ENCODE measurements at regions not wholly inside any gene's neighbourhood (a gene's known extent, or its start where the extent isn't known, plus 50 kb on each side); places are given as distances from the start of the nearest gene placed in this dataset.

GRCh38 chr21:28345934-28346333 is 646.7 kb downstream of the LTN1 start:
- DNase-seq (ENCODE audit: low spot score): no peak
- H3K27me3 Mint-ChIP-seq (ENCODE audit: low read depth): no peaks in the 10 kb centered on the region
- no peak for ATAC-seq
- peaks cover 5% of the 10 kb centered on the region for H3K9me3 Mint-ChIP-seq
- H3K4me1 Mint-ChIP-seq: no peaks in the 10 kb centered on the region
- CTCF ChIA-PET: no interaction called here
- H3K4me3 Mint-ChIP-seq: no peak overlapping the region
- TF ChIP-seq USF1 (CRISPR knock-in tag; IDR thresholded peaks at IDR 0.05) (no peak), ERG (CRISPR knock-in tag; IDR thresholded peaks at IDR 0.05) (no peak)
- H3K27ac Mint-ChIP-seq: no peak overlapping the region
- POLR2A ChIA-PET: no interaction called here
- H3K36me3 Mint-ChIP-seq: no peaks in the 10 kb centered on the region

GRCh38 chr21:28344985-28345384 is 647.7 kb downstream of the LTN1 start:
- Mint-ChIP-seq H3K9me3 (peaks cover 5% of the 10 kb centered on the region), H3K4me1 (no peaks in the 10 kb centered on the region), H3K27me3 (ENCODE audit: low read depth) (no peaks in the 10 kb centered on the region), H3K4me3 (no peak overlapping the region), H3K27ac (no peak overlapping the region), H3K36me3 (no peaks in the 10 kb centered on the region)
- no peak for DNase-seq (ENCODE audit: low spot score)
- CTCF ChIA-PET: no interaction called here
- ATAC-seq: no peak
- no peak for TF ChIP-seq ATF1 (CRISPR knock-in tag; IDR thresholded peaks at IDR 0.05)
- no peak for TF ChIP-seq ATF3 (CRISPR knock-in tag; conservative IDR thresholded peaks at IDR 0.05)
- TF ChIP-seq SMAD3 (CRISPR knock-in tag; IDR thresholded peaks at IDR 0.05; ENCODE audit: borderline replicate concordance): no peak
- no peak for TF ChIP-seq GTF2I (CRISPR knock-in tag; conservative IDR thresholded peaks at IDR 0.05)
- no peak for TF ChIP-seq ZBTB43 (CRISPR knock-in tag; IDR thresholded peaks at IDR 0.05)
- TF ChIP-seq ZMAT4 (CRISPR knock-in tag; IDR thresholded peaks at IDR 0.05): no peak
- TF ChIP-seq CTCF (IDR thresholded peaks at IDR 0.05): no peak
- no peak for TF ChIP-seq MAX (CRISPR knock-in tag; IDR thresholded peaks at IDR 0.05)
- TF ChIP-seq ZNF416 (CRISPR knock-in tag; IDR thresholded peaks at IDR 0.05): no peak
- no peak for TF ChIP-seq CBFB (CRISPR knock-in tag; IDR thresholded peaks at IDR 0.05; ENCODE audit: low read depth)
- no peak for TF ChIP-seq STAT6 (CRISPR knock-in tag; conservative IDR thresholded peaks at IDR 0.05; ENCODE audit: low read depth)
- TF ChIP-seq FOXJ3 (CRISPR knock-in tag; IDR thresholded peaks at IDR 0.05; ENCODE audit: borderline replicate concordance): no peak
- no peak for TF ChIP-seq E2F4 (CRISPR knock-in tag; IDR thresholded peaks at IDR 0.05; ENCODE audit: borderline replicate concordance, low read depth)
- no peak for TF ChIP-seq USF2 (CRISPR knock-in tag; IDR thresholded peaks at IDR 0.05)
- TF ChIP-seq IRF2 (CRISPR knock-in tag; IDR thresholded peaks at IDR 0.05; ENCODE audit: borderline replicate concordance, low read depth): no peak
- TF ChIP-seq NFYB (CRISPR knock-in tag; conservative IDR thresholded peaks at IDR 0.05; ENCODE audit: low read depth): no peak
- TF ChIP-seq ZNF138 (CRISPR knock-in tag; conservative IDR thresholded peaks at IDR 0.05): no peak
- no peak for TF ChIP-seq MLX (CRISPR knock-in tag; IDR thresholded peaks at IDR 0.05)
- no peak for TF ChIP-seq RORB (CRISPR knock-in tag; IDR thresholded peaks at IDR 0.05)
- POLR2A ChIA-PET: no interaction called here
